HCEC 1CT (cell line): ENCODE measurements at regions not wholly inside any gene's neighbourhood (a gene's known extent, or its start where the extent isn't known, plus 50 kb on each side); places are given as distances from the start of the nearest gene placed in this dataset.
"Not testable (repeated sequence)": the region's sequence is repeated elsewhere in the genome, so short reads cannot be mapped to it uniquely, and the experiment has no call there.

ENCODE experiments used
- DNase-seq: peaks from one replicate; pipeline ENCODE4 v3.0.0-alpha.2; 2017

- peak; percentile 3 for DNase-seq
Observed at GRCh38 chr6:82118150-82118562, 129.4 kb downstream of the IBTK start.

GRCh38 chr6:82114748-82115147 is 132.8 kb downstream of the IBTK start:
- no peak for DNase-seq

- DNase-seq, result no peak
Observed at GRCh38 chr6:82113231-82113630, 134.3 kb downstream of the IBTK start.

- no peak for DNase-seq
Observed at GRCh38 chr6:82111818-82112217, 135.7 kb downstream of the IBTK start.

GRCh38 chr6:82111114-82111513 is 136.4 kb downstream of the IBTK start:
- no peak for DNase-seq

GRCh38 chr6:82103171-82103570 is 144.4 kb downstream of the IBTK start:
- DNase-seq, result not testable (repeated sequence)

GRCh38 chr6:82101374-82102114 is 146.0 kb downstream of the IBTK start:
- DNase-seq, result not testable (repeated sequence)

GRCh38 chr6:82100763-82101162 is 146.8 kb downstream of the IBTK start:
- not testable (repeated sequence) for DNase-seq

- no peak for DNase-seq
Observed at GRCh38 chr6:82097676-82098075, 149.9 kb downstream of the IBTK start.

GRCh38 chr6:82095091-82095490 is 152.5 kb downstream of the IBTK start:
- DNase-seq, result no peak

GRCh38 chr6:82094166-82094806 is 153.3 kb downstream of the IBTK start:
- no peak for DNase-seq

- DNase-seq, result no peak
Observed at GRCh38 chr6:82088978-82089771, 158.4 kb downstream of the IBTK start.

GRCh38 chr6:82086944-82087343 is 160.6 kb downstream of the IBTK start:
- DNase-seq, result no peak

GRCh38 chr6:82085701-82086100 is 161.8 kb downstream of the IBTK start:
- no peak for DNase-seq

GRCh38 chr6:82084324-82084920 is 163.1 kb downstream of the IBTK start:
- DNase-seq, result no peak

GRCh38 chr6:82083646-82084045 is 163.9 kb downstream of the IBTK start:
- no peak for DNase-seq

- no peak for DNase-seq
Observed at GRCh38 chr6:82080767-82081166, 166.8 kb downstream of the IBTK start.

- DNase-seq, result no peak
Observed at GRCh38 chr6:82078286-82078908, 169.1 kb downstream of the IBTK start.

- DNase-seq, result peak; percentile 17
Observed at GRCh38 chr6:82076916-82077315, 170.6 kb downstream of the IBTK start.

- no peak for DNase-seq
Observed at GRCh38 chr6:82074556-82074955, 173.0 kb downstream of the IBTK start.

GRCh38 chr6:82073484-82073883 is 174.1 kb downstream of the IBTK start:
- no peak for DNase-seq

GRCh38 chr6:82072751-82073150 is 174.8 kb downstream of the IBTK start:
- DNase-seq, result peak; percentile 33

GRCh38 chr6:82072121-82072521 is 175.4 kb downstream of the IBTK start:
- DNase-seq, result no peak
